ENCODE measurements at regions not wholly inside any gene's neighbourhood (a gene's known extent, or its start where the extent isn't known, plus 50 kb on each side); places are given as distances from the start of the nearest gene placed in this dataset.

GRCh38 chr19:30162718-30163117 is 209.5 kb upstream of the ZNF536 start:
- no peaks in the 10 kb centered on the region for H3K27me3 ChIP-seq (ENCODE audit: control insufficient read depth in 3 of 3, insufficient read depth in 3 of 3, low read length in 2 of 3)
- no peak for TF ChIP-seq CTCF (IDR thresholded peaks at IDR 0.05; ENCODE audit: control extremely low read depth, extremely low read depth)
- H3K9ac ChIP-seq (ENCODE audit: insufficient read depth in 1 of 2, low read length in 2 of 2), result no peak overlapping the region
- H3K9me3 ChIP-seq (ENCODE audit: control insufficient read depth in 4 of 4, insufficient read depth in 3 of 4, low read length in 3 of 4), result peaks cover 0 to 12% (median 0%) of the 10 kb centered on the region in 4 donors
- WGBS, 2 donors, result 83 to 89% methylated on average over 5 of the region's 5 CpGs
- no peaks in the 10 kb centered on the region for H3K4me1 ChIP-seq (ENCODE audit: control insufficient read depth in 5 of 5, insufficient read depth in 5 of 5, low read length in 5 of 5)
- ATAC-seq (ENCODE audit: insufficient read depth, low FRiP score) (no peak), DNase-seq (no peak)
- no peak overlapping the region for H3K27ac ChIP-seq (ENCODE audit: low read depth in 1 of 2, low read length in 1 of 2)
- H3K36me3 ChIP-seq (ENCODE audit: control insufficient read depth in 4 of 4, insufficient read depth in 4 of 4, low read length in 4 of 4), result no peaks in the 10 kb centered on the region
- H3K4me3 ChIP-seq, result no peak overlapping the region

DNA sequence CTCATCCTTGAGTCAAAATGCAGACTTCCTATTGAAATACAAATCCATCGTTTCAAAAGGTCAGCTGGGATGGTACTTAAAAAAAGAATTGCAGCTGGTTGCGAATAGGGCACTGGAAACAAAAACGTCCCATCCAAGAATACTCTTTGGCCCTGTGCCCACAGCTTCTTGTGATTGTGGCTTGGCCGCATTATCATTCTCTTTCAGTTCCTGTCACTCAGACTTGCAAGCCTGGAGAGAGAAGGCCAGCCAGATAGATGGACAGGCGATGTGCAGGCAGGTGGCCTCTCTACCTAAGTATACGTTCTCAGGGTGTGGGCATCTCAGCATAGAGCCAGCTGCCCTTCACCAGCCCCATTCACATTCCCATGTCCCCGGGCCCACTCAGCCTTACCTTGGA is 208.5 kb upstream of the ZNF536 start:
- no peak for ATAC-seq (ENCODE audit: insufficient read depth, low FRiP score)
- Histone ChIP-seq H3K27me3 (ENCODE audit: control insufficient read depth in 3 of 3, insufficient read depth in 3 of 3, low read length in 2 of 3) (no peaks in the 10 kb centered on the region), H3K9ac (ENCODE audit: insufficient read depth in 1 of 2, low read length in 2 of 2) (no peak overlapping the region), H3K4me3 (no peak overlapping the region), H3K27ac (ENCODE audit: low read depth in 1 of 2, low read length in 1 of 2) (no peak overlapping the region), H3K36me3 (ENCODE audit: control insufficient read depth in 4 of 4, insufficient read depth in 4 of 4, low read length in 4 of 4) (no peaks in the 10 kb centered on the region), H3K4me1 (ENCODE audit: control insufficient read depth in 5 of 5, insufficient read depth in 5 of 5, low read length in 5 of 5) (no peaks in the 10 kb centered on the region), H3K9me3 (ENCODE audit: control insufficient read depth in 4 of 4, insufficient read depth in 3 of 4, low read length in 3 of 4) (peaks cover 0 to 12% (median 0%) of the 10 kb centered on the region in 4 donors)
- no peak for TF ChIP-seq CTCF (IDR thresholded peaks at IDR 0.05; ENCODE audit: control extremely low read depth, extremely low read depth)
- DNase-seq, result peak in 1 of 3 donors; percentile 13
- WGBS, 2 donors, result 75 to 77% methylated on average over 7 of the region's 7 CpGs

- WGBS, 2 donors, result 87 to 92% methylated on average over 10 of the region's 10 CpGs
- no peak for ATAC-seq (ENCODE audit: insufficient read depth, low FRiP score)
Measured at GRCh38 chr19:30165228-30165813, 206.9 kb upstream of the ZNF536 start.

More at GRCh38 chr19:30165228-30165813, 206.9 kb upstream of the ZNF536 start:
- Histone ChIP-seq H3K27ac (ENCODE audit: low read depth in 1 of 2, low read length in 1 of 2) (no peak overlapping the region), H3K4me3 (no peak overlapping the region), H3K9me3 (ENCODE audit: control insufficient read depth in 4 of 4, insufficient read depth in 3 of 4, low read length in 3 of 4) (peaks cover 0 to 12% (median 0%) of the 10 kb centered on the region in 4 donors), H3K36me3 (ENCODE audit: control insufficient read depth in 4 of 4, insufficient read depth in 4 of 4, low read length in 4 of 4) (no peaks in the 10 kb centered on the region), H3K9ac (ENCODE audit: insufficient read depth in 1 of 2, low read length in 2 of 2) (no peak overlapping the region), H3K4me1 (ENCODE audit: control insufficient read depth in 5 of 5, insufficient read depth in 5 of 5, low read length in 5 of 5) (no peaks in the 10 kb centered on the region), H3K27me3 (ENCODE audit: control insufficient read depth in 3 of 3, insufficient read depth in 3 of 3, low read length in 2 of 3) (no peaks in the 10 kb centered on the region)
- DNase-seq, result no peak
- TF ChIP-seq CTCF (IDR thresholded peaks at IDR 0.05; ENCODE audit: control extremely low read depth, extremely low read depth), result no peak
